ENCODE measurements at regions not wholly inside any gene's neighbourhood (a gene's known extent, or its start where the extent isn't known, plus 50 kb on each side); places are given as distances from the start of the nearest gene placed in this dataset.

DNA sequence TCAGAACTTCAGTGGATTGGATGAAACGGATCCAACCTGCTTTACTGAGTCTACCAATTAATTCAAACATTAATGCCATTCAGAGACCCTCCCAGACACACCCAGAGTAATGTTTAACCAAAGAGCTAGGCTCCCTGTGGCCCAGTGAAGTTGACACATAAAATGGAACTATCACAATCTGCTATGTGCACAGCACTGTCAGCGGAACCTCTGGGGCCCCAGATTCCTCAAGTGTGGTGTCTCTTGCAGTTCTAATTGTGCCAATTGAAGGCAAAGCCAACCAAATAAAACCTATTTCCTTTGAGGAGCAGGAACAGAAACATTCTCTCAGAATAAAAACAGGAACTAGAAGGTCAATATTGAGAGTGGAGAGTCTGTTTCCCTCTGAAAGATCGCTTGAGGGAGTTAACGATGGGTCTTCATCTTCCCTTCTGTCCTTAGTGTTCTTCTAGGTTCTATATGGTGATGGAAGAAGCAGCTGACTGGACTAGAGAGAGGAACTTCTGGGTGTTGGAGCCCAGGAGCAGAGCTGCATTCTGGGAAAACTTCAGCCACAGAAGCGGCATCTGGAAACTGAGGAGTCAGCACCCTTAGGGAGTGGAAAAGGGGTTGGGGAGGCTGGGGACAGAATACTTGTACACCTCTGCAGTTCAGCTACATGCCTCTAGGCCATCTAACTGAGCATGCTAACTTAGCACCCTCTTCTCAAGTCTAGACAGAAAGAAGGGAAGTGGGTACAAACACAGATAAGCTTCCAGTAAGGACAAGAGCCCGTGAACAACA is 174.4 kb upstream of the FBXO11 start:
- DNase-seq: no peak
- Histone ChIP-seq H3K4me3 (no peak overlapping the region), H3K27ac (no peak overlapping the region), H3K27me3 (no peaks in the 10 kb centered on the region), H3K36me3 (no peaks in the 10 kb centered on the region), H3K9me3 (no peaks in the 10 kb centered on the region), H3K4me1 (no peaks in the 10 kb centered on the region)
- WGBS, 2 donors (ENCODE audit: low coverage in 1 of 2): 74 to 87% methylated on average over 4 to 6 of the region's 6 CpGs
- TF ChIP-seq POLR2AphosphoS5 (IDR thresholded peaks at IDR 0.05): no peak
- no peak for TF ChIP-seq EP300 (IDR thresholded peaks at IDR 0.05; ENCODE audit: low read depth)
- TF ChIP-seq, protein P1, sequence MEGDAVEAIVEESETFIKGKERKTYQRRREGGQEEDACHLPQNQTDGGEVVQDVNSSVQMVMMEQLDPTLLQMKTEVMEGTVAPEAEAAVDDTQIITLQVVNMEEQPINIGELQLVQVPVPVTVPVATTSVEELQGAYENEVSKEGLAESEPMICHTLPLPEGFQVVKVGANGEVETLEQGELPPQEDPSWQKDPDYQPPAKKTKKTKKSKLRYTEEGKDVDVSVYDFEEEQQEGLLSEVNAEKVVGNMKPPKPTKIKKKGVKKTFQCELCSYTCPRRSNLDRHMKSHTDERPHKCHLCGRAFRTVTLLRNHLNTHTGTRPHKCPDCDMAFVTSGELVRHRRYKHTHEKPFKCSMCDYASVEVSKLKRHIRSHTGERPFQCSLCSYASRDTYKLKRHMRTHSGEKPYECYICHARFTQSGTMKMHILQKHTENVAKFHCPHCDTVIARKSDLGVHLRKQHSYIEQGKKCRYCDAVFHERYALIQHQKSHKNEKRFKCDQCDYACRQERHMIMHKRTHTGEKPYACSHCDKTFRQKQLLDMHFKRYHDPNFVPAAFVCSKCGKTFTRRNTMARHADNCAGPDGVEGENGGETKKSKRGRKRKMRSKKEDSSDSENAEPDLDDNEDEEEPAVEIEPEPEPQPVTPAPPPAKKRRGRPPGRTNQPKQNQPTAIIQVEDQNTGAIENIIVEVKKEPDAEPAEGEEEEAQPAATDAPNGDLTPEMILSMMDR (IDR thresholded peaks at IDR 0.05): no peak
- no peak for TF ChIP-seq POLR2A (IDR thresholded peaks at IDR 0.05)
- intact Hi-C loops (cut with DNase I; ENCODE audit: low total_unique reads): no loop called here
- in situ Hi-C loops (cut with MboI; ENCODE audit: low pct_ligation_motif_present in 1 of 4, low pct_unique_long_range_greater_than_20kb in 1 of 4, low sequenced_read_pairs in 3 of 4): loop anchor here in 1 of 4 donors (25.0 kb wide), 1 partner anchor 218 kb away; no protein-coding TSS in a partner anchor

DNA sequence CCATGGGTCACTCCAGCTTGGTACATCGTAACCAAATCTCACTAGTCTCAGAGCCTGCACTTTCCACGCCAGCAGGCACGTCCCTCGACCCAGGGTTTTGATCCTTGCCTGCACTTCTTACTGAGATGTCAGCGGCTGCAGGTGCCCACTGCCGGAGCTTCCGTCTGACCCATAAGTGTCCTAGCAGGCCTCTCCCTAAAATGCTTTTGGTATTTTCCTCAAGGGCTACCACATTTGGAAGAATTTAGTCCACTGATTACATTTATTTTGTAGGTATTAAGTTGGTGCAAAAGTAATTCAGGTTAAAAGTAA is 175.0 kb upstream of the FBXO11 start:
- intact Hi-C loops (cut with DNase I; ENCODE audit: low total_unique reads): no loop called here
- Histone ChIP-seq H3K27me3 (no peaks in the 10 kb centered on the region), H3K27ac (no peak overlapping the region), H3K36me3 (no peaks in the 10 kb centered on the region), H3K4me1 (no peaks in the 10 kb centered on the region), H3K4me3 (no peak overlapping the region), H3K9me3 (no peaks in the 10 kb centered on the region)
- in situ Hi-C loops (cut with MboI; ENCODE audit: low pct_ligation_motif_present in 1 of 4, low pct_unique_long_range_greater_than_20kb in 1 of 4, low sequenced_read_pairs in 3 of 4): loop anchor here in 1 of 4 donors (25.0 kb wide), 1 partner anchor 219 kb away; no protein-coding TSS in a partner anchor
- TF ChIP-seq POLR2A (IDR thresholded peaks at IDR 0.05) (no peak), EP300 (IDR thresholded peaks at IDR 0.05; ENCODE audit: low read depth) (no peak), POLR2AphosphoS5 (IDR thresholded peaks at IDR 0.05) (no peak)
- TF ChIP-seq, protein P1 (IDR thresholded peaks at IDR 0.05): no peak
- DNase-seq: no peak
- 80% methylated on average over 7 of the region's 7 CpGs; no CpG with 5 or more reads in 1 of the 2 donors for WGBS, 2 donors (ENCODE audit: low coverage in 1 of 2)

DNA sequence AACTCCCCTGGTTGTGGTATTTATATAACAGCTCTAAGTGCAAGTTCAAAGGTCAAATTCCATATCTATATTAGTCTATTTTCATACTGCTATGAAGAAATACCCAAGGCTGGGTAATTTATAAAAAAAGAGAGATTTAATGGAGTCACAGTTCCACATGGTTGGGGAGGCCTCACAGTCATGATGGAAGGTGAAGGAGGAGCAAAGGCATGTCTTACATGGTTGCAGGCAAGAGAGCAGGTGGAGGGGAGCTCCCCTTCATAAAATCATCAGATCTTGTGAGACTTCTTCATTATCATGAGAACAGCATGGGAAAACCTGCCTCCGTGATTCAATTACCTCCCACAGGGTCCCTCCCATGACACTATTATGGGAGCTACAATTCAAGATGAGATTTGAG is 179.6 kb upstream of the FBXO11 start:
- intact Hi-C loops (cut with DNase I; ENCODE audit: low total_unique reads): no loop called here
- no peaks in the 10 kb centered on the region for H3K27me3 ChIP-seq
- no peaks in the 10 kb centered on the region for H3K4me1 ChIP-seq
- no peaks in the 10 kb centered on the region for H3K36me3 ChIP-seq
- no peak for TF ChIP-seq POLR2A (IDR thresholded peaks at IDR 0.05)
- TF ChIP-seq, protein P1 (IDR thresholded peaks at IDR 0.05): no peak
- TF ChIP-seq POLR2AphosphoS5 (IDR thresholded peaks at IDR 0.05): no peak
- no peak for TF ChIP-seq EP300 (IDR thresholded peaks at IDR 0.05; ENCODE audit: low read depth)
- WGBS, 2 donors (ENCODE audit: low coverage in 1 of 2): 79 to 100% methylated on average over 1 of the region's 1 CpG
- no peak overlapping the region for H3K27ac ChIP-seq
- in situ Hi-C loops (cut with MboI; ENCODE audit: low pct_ligation_motif_present in 1 of 4, low pct_unique_long_range_greater_than_20kb in 1 of 4, low sequenced_read_pairs in 3 of 4): loop anchor here in 1 of 4 donors (25.0 kb wide), 1 partner anchor 224 kb away; no protein-coding TSS in a partner anchor
- H3K9me3 ChIP-seq: no peaks in the 10 kb centered on the region
- no peak for DNase-seq
- H3K4me3 ChIP-seq: no peak overlapping the region

DNA sequence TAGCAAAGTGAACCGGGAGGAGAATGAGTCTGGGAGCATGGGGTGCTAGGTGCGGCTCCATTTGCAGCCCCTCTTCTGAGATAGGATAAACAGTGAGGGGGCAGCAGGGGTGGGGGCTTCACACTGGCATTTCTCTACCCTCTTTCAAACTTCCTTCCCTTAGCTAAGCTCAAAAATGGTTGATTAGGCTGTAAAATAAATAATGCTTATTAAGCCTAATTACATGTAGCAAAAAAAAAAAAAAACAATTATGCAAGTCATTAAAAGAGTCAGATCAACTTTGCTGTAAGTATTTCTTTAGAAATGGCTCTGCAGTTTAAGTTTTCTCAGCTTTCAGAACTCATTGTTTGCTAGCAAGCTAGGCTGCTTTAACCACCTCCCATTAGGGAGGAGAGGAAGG is 182.7 kb upstream of the FBXO11 start:
- in situ Hi-C loops (cut with MboI; ENCODE audit: low pct_ligation_motif_present in 1 of 4, low pct_unique_long_range_greater_than_20kb in 1 of 4, low sequenced_read_pairs in 3 of 4) (loop anchor here in 1 of 4 donors (25.0 kb wide), 1 partner anchor 227 kb away; no protein-coding TSS in a partner anchor), intact Hi-C loops (cut with DNase I; ENCODE audit: low total_unique reads) (no loop called here)
- 80 to 88% methylated on average over 2 of the region's 2 CpGs for WGBS, 2 donors (ENCODE audit: low coverage in 1 of 2)
- Histone ChIP-seq H3K36me3 (no peaks in the 10 kb centered on the region), H3K4me1 (no peaks in the 10 kb centered on the region), H3K27me3 (no peaks in the 10 kb centered on the region), H3K27ac (no peak overlapping the region), H3K4me3 (no peak overlapping the region), H3K9me3 (no peaks in the 10 kb centered on the region)
- DNase-seq: no peak
- TF ChIP-seq, protein P1 (IDR thresholded peaks at IDR 0.05): no peak
